H1 (cell line): ENCODE measurements at regions not wholly inside any gene's neighbourhood (a gene's known extent, or its start where the extent isn't known, plus 50 kb on each side); places are given as distances from the start of the nearest gene placed in this dataset.

Experiments
- ATF3 ChIP-seq: IDR thresholded peaks from 2 replicates; pipeline ENCODE4 v1.6.1; 2011; ENCODE audit warnings: low read depth, mild to moderate bottlenecking, low read length; ENCODE audit not compliant: insufficient read depth

- no peak for TF ChIP-seq ATF3
- TF ChIP-seq, all 59 proteins: peak for 0
Measured at GRCh38 chr4:153068751-153069150, 132.6 kb downstream of the FHDC1 start (continued).
